HEK293 (cell line): ENCODE measurements at regions not wholly inside any gene's neighbourhood (a gene's known extent, or its start where the extent isn't known, plus 50 kb on each side); places are given as distances from the start of the nearest gene placed in this dataset.

Source experiments
- CTCF ChIP-seq: fragments of 450-650 bp; formaldehyde crosslinking; IDR thresholded peaks from 2 replicates; pipeline ENCODE4 v1.5.1; 2016; ENCODE audit warnings: missing biosample characterization, missing genetic modification characterization
- REPIN1 ChIP-seq: fragments of 450-650 bp; formaldehyde crosslinking; IDR thresholded peaks from 2 replicates; pipeline ENCODE4 v1.5.1; 2017; ENCODE audit warnings: missing biosample characterization, missing genetic modification characterization, low read depth
- ZNF239 ChIP-seq: fragments of 450-650 bp; formaldehyde crosslinking; IDR thresholded peaks from 2 replicates; pipeline ENCODE4 v1.5.1; 2016; ENCODE audit warnings: missing biosample characterization, missing genetic modification characterization
- TF ChIP-seq, protein P1 (sequence below): fragments of 450-650 bp; formaldehyde crosslinking; IDR thresholded peaks from 2 replicates; pipeline ENCODE4 v1.5.1; 2016; ENCODE audit warnings: missing biosample characterization, missing genetic modification characterization
- TF ChIP-seq, protein P2 (sequence below): fragments of 450-650 bp; formaldehyde crosslinking; IDR thresholded peaks from 2 replicates; pipeline ENCODE4 v1.5.1; 2016; ENCODE audit warnings: missing biosample characterization, missing genetic modification characterization

- TF ChIP-seq ZNF239 (tag by site-specific recombination): no peak
- TF ChIP-seq, protein P1, sequence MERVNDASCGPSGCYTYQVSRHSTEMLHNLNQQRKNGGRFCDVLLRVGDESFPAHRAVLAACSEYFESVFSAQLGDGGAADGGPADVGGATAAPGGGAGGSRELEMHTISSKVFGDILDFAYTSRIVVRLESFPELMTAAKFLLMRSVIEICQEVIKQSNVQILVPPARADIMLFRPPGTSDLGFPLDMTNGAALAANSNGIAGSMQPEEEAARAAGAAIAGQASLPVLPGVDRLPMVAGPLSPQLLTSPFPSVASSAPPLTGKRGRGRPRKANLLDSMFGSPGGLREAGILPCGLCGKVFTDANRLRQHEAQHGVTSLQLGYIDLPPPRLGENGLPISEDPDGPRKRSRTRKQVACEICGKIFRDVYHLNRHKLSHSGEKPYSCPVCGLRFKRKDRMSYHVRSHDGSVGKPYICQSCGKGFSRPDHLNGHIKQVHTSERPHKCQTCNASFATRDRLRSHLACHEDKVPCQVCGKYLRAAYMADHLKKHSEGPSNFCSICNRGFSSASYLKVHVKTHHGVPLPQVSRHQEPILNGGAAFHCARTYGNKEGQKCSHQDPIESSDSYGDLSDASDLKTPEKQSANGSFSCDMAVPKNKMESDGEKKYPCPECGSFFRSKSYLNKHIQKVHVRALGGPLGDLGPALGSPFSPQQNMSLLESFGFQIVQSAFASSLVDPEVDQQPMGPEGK (tag by site-specific recombination): no peak
- TF ChIP-seq CTCF (tag by site-specific recombination): no peak
- no peak for TF ChIP-seq REPIN1 (tag by site-specific recombination)
- TF ChIP-seq, protein P2, sequence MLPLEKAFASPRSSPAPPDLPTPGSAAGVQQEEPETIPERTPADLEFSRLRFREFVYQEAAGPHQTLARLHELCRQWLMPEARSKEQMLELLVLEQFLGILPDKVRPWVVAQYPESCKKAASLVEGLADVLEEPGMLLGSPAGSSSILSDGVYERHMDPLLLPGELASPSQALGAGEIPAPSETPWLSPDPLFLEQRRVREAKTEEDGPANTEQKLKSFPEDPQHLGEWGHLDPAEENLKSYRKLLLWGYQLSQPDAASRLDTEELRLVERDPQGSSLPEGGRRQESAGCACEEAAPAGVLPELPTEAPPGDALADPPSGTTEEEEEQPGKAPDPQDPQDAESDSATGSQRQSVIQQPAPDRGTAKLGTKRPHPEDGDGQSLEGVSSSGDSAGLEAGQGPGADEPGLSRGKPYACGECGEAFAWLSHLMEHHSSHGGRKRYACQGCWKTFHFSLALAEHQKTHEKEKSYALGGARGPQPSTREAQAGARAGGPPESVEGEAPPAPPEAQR: no peak
Observed at GRCh38 chr5:88384886-88385285, 116.2 kb upstream of the TMEM161B start.
